SIG-M5 treated with dmso at 0.1 percent for 504 hours (cell line): ENCODE measurements at regions not wholly inside any gene's neighbourhood (a gene's known extent, or its start where the extent isn't known, plus 50 kb on each side); places are given as distances from the start of the nearest gene placed in this dataset.

Experiments
- DNase-seq: peaks from one replicate; lab custom pipeline; 2025; ENCODE audit not compliant: unreplicated experiment; lab: John Stamatoyannopoulos, UW

DNA sequence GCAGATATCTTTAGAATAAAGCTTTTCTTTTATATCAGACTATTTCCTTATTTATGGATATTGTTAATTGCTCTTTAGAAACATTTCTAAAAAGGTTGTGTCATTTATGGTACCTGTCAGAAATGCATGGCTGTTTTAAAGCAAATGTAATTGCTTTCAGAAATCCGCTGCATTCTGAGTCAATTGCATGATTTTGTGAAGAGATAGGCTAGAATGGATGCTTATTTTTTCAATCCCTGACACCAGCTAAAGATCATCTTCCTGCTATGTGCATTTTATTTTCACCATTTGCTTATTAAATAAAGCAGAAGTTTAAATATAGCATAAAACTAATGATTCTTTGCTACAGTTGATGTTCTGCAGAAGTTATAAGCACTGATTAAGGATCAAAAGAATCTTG, 170.2 kb upstream of the C9orf72 start:
- DNase-seq = no peak

DNA sequence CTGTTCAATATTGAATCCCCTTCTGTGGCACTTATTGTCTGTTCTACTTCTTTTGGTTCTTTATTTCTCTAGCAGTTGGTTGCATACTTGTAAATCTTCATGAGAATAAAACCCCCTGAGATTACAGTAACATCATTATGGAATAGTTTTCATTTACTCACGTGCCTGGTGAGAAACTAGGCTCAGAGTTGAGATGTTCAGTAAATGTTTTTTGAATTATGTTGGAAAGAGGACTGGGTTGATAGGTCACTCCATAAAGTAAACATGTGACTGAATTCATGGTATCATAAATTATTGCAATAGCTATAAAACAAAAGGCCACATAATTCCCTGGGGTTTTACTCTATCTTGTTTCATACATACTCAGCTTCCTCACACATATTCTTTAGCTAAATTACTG, 174.2 kb upstream of the C9orf72 start:
- no peak for DNase-seq

DNA sequence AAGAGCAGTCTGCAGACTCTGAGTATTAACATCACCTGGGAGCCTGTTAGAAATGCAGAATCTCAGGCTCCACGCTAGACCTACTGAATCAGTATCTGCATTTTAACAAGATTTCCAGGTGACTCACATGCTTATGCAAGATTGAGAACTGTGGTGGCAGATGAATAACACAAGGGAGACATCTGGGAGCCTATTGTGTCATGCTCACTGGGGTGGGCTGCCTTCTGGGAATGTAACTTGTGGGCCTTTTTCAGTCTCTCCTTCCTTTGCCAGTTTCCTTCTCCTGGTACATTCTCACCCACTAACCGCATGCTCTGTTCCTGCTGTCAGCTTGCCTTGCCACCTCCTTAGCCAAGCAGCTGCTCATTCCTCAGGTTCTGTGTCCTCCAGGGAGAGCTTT, 176.6 kb upstream of the C9orf72 start:
- DNase-seq = no peak

DNA sequence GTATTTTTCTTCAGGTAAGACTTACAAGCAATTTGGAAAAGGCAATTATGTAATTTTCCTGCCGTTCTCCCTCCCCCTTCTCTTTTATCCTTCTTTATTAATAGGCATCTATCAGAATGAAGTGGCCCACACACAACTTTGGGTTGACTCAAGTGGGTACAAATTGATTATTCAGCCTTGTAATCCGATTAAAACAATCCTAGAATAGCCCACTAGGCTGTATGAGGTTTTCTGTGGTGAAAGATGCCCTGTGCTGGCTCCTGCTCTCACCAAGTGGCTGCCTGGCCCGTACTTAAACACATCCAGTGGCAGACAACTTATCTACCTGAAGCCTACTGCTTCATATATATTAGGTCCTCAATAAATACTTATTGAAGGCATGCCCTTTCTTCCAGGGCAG, 177.3 kb upstream of the C9orf72 start:
- DNase-seq = no peak

DNA sequence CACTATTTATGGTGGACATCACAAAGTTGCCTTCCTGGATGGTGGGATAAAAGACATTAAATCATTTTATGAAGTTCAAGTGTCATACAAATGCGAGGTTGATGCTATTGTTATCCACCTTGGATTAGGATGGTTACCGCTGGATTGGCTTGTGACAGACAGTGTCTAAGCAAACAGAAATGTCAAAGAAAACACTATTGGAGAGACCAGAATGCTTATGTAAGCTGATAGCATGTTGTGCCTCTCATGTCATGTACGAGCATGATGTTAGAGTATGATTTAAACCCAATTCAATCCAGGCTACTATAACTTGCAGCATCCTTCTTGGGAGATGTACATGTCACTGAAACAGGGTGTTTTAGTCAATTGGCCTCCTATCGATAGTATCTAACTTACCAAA, 178.8 kb upstream of the C9orf72 start:
- no peak for DNase-seq

DNA sequence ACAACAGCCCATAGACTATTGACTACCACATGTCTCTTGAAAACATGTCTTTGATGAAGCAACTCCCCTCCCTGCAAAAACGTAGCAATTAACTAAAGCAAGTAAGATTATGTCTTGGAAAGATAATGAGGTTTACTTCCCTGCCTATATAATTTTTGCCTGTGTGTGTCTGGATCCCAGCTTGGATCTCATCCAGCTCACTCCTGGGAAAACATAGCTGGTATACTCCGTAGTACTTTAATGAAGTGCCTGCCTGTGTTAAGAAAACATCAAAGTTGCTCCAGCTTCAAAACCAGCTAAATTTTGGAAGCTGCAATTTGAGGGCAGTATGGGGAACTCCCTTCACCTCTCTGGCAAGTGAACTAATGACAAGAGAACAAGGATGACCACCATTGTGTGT, 182.6 kb upstream of the C9orf72 start:
- DNase-seq = no peak

DNA sequence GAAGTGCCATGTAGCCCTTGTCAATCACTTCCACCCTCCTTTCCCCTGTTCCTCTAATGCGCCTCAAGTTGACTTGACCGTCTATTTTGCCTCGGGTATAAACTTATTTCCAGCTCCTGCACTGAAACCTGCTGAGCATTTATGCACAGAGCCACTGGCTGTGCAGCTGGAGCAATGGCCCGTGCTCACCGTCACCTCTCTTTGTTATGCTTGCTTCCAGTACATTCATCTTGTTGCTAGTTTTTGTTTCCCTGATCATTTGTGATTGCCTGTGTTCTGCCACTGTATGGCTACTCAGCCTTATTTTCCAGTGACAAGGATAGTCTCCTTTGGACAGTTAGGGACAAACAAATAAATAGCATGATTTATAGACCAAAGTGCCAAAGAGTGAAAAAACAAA, 183.1 kb upstream of the C9orf72 start:
- no peak for DNase-seq

DNA sequence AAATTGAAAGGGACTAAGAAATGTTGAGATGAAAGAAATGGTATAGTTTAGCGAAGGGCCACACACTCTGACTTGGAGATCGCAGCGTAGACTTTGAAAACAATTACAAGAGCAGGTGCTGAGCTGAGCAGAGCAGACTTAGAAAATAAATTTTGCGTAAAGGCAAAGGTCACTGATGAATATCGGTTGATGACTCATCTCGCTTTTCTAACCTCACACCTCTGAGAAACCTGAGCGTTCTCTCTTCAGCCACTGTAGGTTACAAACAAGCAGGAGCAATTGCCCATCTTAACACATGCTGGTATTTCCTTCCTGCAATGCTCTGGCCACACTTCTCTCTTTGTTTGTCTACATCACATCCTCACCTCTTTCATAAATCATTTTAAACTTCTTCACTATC, 190.6 kb upstream of the C9orf72 start:
- no peak for DNase-seq

DNA sequence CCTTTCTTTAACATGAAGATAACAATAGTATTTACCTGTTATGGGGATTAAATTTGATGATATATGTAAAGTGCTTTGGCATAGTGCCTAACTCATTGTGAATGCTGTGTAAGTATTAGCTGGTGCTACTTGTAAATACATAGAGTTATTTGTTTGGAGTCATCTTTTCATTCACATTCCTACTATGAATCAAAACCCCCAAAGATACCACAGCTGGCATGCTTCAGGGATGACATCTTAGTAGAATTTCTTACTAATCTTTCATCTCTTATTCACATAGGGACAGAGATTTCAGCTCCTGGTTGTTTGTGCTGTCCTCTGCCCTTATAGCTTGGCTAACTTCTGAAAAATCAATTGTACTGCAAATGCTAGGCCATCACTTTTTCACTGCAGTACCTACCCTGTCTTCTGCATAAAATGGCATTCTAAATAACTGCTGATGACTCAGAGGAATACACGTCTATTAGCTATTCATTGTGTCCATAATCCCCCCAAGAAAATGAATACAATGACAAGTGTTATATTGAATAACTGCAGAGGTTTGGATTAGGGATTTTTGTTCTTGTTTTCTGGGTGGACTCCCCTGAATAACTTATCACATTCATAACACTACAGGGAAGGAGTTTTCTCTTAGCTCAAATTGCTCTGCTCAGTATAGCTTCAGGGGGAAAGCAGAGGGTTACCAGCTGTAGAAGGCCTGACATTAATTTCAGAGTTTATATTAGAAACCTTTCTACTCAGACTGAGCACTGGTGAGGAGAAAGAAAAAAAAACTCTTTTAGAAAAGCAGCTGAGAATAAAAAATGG, 192.2 kb upstream of the C9orf72 start:
- no peak for DNase-seq

DNA sequence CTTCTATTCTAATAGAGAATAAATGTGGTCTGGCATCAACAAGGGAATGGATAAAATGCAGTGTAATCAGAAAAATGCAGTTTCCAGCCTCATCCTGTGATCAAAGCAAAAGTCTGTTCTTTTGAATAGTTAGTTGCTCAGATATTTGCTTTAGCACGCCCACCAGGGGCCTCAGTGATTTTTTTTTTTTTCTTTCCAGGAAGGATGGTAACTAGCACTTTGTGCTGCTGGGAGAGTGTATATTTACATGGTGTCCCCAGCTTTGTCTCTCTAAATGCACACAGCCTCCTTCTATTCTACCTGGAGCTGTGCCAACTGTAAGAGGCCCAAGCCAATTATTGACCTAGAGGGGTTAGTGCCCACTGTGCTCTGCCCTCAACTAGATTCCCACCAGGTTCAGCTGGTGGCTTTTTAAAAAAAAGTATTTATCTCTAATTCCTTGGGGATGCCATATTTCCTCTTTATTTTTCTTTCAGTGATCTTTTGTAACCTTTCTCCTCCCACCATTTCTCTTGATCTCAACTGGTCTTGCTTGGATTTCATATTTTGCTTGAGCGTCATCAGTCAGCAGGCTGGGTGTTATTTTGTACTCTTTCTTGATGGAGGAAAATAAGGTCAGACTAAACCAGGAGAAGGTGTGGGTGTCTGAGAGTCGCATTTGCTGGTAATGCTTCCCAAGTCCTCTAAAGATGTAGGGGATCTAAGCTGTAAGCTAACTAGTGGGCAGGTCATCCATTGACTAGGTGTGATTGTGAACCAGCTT, 193.0 kb upstream of the C9orf72 start:
- no peak for DNase-seq

DNA sequence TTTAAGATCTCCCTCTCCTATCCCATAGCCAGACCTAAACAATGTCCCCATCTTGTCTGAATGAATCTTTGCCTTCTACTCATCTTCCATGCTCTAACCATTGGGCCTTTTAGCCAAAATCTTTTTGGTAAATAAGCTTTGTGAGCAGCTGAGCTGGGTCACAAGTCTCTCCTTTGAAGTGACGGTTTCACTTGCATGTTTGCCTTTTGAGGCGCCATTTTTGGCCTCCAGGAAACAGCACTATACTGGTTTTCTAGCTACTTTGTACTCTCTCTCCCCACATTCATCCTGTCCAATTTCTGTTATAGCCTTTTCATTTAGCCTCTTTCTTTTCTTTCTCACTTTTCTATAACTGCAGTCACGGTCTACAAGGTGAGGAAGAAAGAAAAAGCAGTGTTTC, 195.5 kb upstream of the C9orf72 start:
- no peak for DNase-seq

DNA sequence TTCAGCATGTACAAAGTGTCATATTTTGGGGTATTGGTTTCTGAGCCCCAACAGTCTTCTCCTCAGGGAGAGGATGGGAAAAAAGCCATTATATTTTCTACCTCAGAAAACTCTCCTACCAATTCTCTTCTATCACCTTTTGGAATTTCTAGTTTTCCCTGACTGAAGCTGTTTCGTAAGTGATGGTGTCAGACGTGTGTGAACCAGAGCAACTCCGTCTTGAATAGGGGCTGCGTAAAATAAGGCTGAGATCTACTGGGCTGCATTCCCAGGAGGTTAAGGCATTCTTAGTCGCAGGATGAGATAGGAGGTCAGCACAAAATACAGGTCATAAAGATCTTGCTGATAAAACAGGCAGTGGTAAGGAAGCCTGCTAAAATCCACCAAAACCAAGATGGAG, 197.3 kb upstream of the C9orf72 start:
- no peak for DNase-seq

DNA sequence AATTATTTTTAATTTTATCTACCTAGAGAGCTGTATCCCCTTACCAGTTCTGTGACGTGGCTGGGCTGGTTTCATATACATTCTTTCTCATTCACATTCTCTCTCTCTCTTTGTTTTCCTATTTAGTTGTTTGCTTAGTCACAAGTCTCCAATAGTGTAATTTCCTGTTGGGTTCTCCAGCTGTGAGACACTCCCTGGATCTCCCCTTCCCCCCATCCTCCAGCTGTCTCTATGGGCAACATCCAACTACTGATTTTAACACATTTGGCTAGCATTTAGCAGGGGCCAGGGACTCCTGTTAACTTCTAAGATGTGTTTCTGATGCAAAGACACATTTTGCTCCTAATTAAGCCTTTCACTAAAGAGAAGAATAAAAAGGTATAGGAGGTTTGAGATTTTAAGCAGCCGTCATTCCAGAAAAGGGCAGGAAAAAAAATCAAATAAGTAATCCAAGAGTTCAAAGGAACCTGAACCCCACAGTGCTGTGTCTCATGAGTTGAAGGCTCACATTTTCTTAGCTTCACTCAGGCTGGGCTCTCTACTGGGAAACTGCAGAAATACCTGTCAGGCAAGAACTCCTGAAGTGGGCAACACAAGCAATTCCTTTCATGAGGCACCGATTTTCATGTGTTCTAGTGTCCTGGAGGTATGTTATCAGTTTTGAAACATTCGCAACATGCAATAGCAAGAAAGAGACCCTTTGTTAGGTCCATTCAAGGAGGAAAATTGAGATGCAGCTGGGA, 198.7 kb upstream of the C9orf72 start:
- DNase-seq = no peak

DNA sequence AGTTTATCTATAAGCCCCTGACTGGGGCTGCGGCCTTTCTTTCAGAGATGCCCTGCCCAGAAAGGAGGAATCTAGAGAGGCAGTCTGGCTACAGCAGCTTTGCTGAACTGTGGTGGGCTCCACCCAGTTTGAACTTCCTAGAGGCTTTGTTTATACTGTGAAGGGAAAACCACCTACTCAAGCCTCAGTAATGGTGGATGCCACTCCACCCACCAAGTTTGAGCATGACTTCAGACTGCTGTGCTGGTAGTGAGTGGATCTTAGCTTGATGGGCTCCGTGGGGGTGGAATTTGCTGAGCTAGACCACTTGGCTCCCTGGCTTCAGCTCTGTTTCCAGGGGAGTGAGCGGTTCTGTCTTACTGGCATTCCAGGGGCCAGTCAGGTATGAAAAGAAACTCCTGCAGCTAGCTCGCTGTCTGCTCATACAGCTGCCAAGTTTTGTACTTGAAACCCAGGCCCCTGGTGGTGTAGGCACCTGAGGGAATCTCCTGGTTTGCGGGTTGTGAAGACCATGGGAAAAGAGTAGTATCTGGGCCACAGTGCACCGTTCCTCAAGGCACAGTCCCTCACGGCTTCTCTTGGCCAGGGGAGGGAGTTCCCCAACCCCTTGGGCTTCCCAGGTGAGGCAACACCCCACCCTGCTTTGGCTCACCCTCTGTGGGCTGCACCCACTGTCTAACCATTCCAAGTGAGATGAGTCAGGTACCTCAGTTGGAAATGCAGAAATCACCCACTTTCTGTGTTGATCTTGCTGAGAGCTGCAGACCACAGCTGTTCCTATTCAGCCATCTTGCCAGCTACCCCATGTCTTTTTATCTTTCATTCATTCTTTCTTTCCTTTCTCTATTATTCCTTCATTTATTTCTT, 211.8 kb upstream of the C9orf72 start:
- DNase-seq = no peak

DNA sequence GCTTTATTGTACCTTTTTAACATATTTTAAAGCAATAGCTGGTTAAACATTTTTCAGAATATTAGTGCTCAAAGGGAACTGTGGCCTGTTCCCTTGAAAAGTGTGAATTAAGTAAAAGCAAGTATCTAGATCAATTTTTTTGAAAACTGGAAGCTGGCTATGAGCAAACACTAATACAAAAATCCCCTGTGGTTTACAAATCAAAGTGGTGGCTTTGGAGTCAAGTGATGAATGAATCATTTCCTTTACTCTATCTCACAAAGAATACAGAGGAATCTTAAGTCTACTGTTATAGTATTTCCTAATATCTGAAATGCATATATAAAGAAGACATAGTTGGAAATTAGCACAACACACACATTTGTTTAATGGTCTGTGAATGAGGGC, 212.4 kb upstream of the C9orf72 start:
- no peak for DNase-seq

DNA sequence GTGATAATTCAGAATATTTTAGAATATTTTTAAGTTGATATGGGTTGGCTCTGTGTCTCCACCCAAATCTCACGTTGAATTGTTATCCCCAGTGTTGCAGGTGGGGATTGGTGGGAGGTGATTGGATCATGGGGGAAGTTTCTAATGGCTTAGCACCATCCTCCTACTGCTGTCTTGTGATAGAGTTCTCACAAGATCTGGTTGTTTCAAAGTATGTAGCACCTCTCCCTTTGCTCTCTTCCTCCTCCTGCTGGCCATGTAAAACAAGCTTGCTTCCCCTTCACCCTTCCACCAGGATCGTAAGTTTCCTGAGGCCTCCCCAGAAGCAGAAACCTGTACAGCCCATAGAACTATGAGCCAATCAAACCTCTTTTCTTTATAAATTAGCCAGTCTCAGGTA, 214.6 kb upstream of the C9orf72 start:
- DNase-seq = no peak

DNA sequence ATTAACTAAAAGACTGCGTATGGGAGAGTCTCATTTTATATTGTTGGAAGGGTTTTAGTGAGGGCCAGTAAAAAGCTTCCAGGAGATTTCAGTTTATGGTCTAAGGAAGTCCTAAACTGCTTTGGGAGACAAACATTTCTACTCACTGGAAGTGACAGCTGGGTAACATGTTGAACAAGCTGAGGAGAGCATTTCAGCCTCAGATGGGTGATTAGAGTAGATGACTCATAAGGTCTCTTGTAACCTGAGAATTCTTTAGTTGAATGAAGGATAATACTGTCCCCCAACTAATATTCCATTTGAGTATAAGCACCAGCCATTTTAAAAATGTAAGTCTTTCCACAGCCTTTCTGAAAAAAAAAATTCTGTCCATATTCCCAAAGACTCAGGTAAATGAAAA, 218.0 kb upstream of the C9orf72 start:
- no peak for DNase-seq

DNA sequence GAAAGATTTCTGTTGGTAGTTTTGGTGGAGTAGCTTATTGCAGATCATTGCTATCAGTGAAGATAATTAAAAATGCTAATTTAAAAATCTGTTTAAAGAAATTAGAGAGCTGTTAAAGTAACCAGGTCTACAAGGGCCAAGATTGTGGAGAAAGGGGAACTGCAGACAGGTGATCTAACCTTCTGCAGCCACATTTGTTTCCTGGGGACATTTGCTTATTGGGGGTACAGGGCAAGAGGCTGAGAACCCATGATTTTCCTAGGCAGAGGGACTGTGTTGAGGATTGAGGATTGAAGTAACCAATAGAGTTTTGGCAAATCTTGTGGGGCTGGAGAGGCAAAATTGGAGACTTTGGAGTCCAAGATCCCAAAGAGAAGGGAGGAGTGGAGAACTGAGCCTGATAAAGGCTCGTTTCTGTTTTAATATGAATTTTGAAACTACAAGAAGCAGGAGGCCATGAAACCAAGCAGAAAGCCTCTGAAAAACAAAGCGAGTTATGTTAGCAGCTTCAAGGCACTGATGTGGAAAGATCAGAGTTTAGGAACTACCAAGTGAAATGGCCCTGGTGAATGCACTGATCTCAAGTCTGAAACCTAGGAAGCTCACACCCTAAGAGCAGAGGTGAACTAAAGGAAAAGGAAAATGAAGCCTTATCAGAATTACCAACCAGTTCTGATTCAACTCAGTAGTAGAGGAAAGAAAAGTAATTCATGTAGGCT, 219.8 kb upstream of the C9orf72 start:
- no peak for DNase-seq

DNA sequence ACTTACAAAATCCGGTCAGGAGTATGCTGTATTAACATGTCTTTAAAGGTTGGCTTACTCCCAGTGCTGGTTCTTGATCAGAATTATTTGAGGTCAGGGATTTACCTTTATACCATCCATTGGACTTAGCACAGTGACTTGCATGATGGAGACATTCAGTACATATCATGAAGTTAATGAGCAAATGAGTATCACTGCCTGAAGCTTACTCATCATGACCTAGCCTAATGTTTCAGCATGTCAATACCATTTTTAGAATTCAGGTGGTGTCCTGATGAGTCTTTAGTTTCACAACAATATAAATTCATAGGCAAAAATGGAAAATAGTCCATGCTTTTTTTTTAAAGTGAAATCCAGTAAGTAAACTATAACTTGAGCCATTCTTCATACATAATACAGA, 226.0 kb upstream of the C9orf72 start:
- DNase-seq = no peak

DNA sequence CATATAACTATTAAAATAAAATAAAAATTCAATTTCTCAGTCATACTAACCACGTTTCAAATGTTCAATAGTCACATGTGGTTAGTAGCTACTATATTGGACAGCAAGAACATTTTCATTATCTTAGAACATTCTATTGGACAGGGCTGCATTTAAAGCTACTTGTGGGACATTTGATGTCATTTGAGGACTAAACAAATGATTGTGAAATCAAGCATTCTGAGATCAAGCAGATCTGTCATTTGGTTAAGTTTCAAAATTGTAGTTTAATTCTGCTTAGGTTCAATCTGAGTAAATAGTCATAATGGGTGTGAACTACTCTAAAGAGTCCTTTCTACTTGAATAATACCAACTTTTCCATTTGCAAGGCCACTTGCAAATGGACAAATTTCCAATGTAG, 226.9 kb upstream of the C9orf72 start:
- DNase-seq = no peak
